WTC11 (cell line): ENCODE measurements at regions not wholly inside any gene's neighbourhood (a gene's known extent, or its start where the extent isn't known, plus 50 kb on each side); places are given as distances from the start of the nearest gene placed in this dataset.

Source experiments
- CREB1 ChIP-seq: sonication (generic); formaldehyde crosslinking; IDR thresholded peaks from 2 replicates; pipeline ENCODE4 v1.8.0; 2023; ENCODE audit warnings: mild to moderate bottlenecking, missing genetic modification reagents
- HMGXB4 ChIP-seq: sonication (generic); formaldehyde crosslinking; IDR thresholded peaks from 2 replicates; pipeline ENCODE4 v1.8.1; 2023; ENCODE audit warnings: mild to moderate bottlenecking, moderate library complexity, missing genetic modification reagents
- MXD4 ChIP-seq: fragments of 250-450 bp; sonication (Bioruptor Pico); IDR thresholded peaks from 2 replicates; pipeline ENCODE4 v1.8.0; 2021; ENCODE audit warnings: mild to moderate bottlenecking, moderate library complexity, borderline replicate concordance
- NFYB ChIP-seq: sonication (generic); formaldehyde crosslinking; conservative IDR thresholded peaks from 2 replicates; pipeline ENCODE4 v1.8.0; 2022; ENCODE audit warnings: low read depth, missing genetic modification reagents
- TEAD4 ChIP-seq: sonication (generic); formaldehyde crosslinking; IDR thresholded peaks from 2 replicates; pipeline ENCODE4 v1.8.0; 2022; ENCODE audit warnings: mild to moderate bottlenecking, missing genetic modification reagents
- ZBTB21 ChIP-seq: sonication (generic); formaldehyde crosslinking; IDR thresholded peaks from 2 replicates; pipeline ENCODE4 v1.8.1; 2023; ENCODE audit warnings: mild to moderate bottlenecking, missing genetic modification reagents, borderline replicate concordance
- TF ChIP-seq, protein P1 (sequence below): fragments of 200-600 bp; IDR thresholded peaks from 2 replicates; pipeline ENCODE4 v1.8.0; 2022; ENCODE audit warnings: antibody characterized with exemption

- TF ChIP-seq, protein P1, sequence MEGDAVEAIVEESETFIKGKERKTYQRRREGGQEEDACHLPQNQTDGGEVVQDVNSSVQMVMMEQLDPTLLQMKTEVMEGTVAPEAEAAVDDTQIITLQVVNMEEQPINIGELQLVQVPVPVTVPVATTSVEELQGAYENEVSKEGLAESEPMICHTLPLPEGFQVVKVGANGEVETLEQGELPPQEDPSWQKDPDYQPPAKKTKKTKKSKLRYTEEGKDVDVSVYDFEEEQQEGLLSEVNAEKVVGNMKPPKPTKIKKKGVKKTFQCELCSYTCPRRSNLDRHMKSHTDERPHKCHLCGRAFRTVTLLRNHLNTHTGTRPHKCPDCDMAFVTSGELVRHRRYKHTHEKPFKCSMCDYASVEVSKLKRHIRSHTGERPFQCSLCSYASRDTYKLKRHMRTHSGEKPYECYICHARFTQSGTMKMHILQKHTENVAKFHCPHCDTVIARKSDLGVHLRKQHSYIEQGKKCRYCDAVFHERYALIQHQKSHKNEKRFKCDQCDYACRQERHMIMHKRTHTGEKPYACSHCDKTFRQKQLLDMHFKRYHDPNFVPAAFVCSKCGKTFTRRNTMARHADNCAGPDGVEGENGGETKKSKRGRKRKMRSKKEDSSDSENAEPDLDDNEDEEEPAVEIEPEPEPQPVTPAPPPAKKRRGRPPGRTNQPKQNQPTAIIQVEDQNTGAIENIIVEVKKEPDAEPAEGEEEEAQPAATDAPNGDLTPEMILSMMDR, result no peak
- no peak for TF ChIP-seq NFYB (CRISPR knock-in tag)
- no peak for TF ChIP-seq MXD4 (CRISPR knock-in tag)
- no peak for TF ChIP-seq HMGXB4
- no peak for TF ChIP-seq TEAD4 (CRISPR knock-in tag)
- TF ChIP-seq ZBTB21 (CRISPR knock-in tag), result no peak
- no peak for TF ChIP-seq CREB1
These were observed 1110.9 kb downstream of the NLGN4X start for GRCh38 chrX:5117816-5118215.
